H54 (cell line): ENCODE measurements at regions not wholly inside any gene's neighbourhood (a gene's known extent, or its start where the extent isn't known, plus 50 kb on each side); places are given as distances from the start of the nearest gene placed in this dataset.
A peak's percentile ranks its signal among the peaks of the same experiment; 100 is the strongest.
"Not testable (repeated sequence)": the region's sequence is repeated elsewhere in the genome, so short reads cannot be mapped to it uniquely, and the experiment has no call there.

ENCODE experiments used
- DNase-seq: peaks from one replicate; pipeline ENCODE4 v3.0.0; 2011; ENCODE audit warnings: low spot score, mixed read lengths; ENCODE audit not compliant: insufficient read length
- FAIRE-seq: peaks from 3 replicates; lab custom pipeline; 2011; peaks lifted over from hg19 to GRCh38; lab: Jason Lieb, UNC
- POLR2A ChIP-seq: IDR thresholded peaks from 2 replicates; pipeline ENCODE4 v1.6.1; 2011; ENCODE audit warnings: low read depth, mild to moderate bottlenecking, low read length

DNA sequence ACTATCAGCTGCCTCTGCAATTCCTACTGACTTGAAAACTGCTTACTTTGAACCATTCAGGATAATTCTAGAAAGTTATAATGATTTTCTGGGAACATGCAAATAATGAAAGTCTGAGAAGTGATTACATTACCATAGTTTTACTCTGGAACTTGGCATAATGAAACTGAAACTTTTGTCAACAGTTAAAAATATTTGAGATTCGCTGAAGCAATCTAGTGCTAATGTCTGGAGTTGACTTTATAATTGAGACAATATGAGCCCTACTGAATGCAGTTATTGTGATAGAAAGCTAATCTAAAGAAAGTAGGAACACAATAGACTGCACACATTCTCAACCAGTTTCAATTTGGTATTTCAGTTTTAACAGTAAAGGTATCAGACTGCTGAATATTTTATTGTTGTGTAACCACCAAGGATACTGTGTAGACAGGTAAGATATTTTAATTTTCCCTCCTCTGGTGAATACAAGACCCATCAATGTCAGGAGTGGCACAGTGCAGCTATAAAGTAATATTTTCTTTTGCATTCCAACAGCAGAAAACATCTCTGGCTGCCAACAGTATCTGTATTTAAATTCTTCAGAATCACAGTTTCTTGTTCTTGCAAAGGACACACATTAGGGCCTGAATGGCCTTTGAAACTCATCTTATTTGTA is 483.5 kb downstream of the ATP23 start:
- TF ChIP-seq POLR2A: no peak
- FAIRE-seq (no peak), DNase-seq (no peak)

DNA sequence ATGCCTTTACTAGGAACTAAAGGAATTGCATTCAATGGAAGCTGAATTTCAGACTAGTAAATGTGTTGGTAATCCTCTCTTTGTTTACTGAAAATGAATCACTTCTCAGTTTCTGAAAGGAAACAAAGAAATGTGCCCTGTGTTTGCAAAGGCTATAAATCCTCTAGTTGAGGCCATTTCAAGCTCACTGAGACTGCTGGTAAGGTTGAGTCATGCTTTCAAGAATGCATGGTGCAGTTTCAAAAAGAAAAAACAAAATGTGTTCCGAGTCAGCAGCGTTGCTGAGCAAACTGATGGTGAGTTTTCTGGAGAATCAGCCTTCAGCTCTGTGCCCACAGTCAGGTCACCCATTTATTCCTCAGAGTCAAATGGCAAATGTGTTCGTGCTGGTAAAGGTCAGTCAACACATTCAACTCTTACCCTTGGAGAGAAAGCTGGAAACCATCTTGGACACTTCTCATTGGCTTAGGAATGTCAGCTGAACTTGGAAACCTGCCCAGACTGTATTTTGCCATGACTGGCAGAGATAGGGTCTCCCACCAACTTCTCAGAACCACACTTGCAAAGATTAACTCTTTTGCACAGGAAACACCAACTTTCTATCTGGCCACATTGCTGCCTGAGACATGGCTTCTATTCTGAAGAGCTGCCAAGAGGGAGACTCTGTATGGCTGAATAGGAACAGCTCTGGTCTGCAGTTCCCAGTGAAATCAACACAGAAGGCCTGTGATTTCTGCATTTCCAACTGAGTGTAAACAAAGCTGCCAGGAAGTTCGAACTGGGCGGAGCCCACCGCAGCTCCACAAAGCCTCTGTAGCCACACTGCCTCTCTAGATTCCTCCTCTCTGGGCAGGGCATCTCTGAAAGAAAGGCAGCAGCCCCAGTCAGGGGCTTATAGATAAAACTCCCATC is 484.4 kb downstream of the ATP23 start:
- DNase-seq: peak; percentile 51
- TF ChIP-seq POLR2A: no peak
- FAIRE-seq: peak; percentile 99

DNA sequence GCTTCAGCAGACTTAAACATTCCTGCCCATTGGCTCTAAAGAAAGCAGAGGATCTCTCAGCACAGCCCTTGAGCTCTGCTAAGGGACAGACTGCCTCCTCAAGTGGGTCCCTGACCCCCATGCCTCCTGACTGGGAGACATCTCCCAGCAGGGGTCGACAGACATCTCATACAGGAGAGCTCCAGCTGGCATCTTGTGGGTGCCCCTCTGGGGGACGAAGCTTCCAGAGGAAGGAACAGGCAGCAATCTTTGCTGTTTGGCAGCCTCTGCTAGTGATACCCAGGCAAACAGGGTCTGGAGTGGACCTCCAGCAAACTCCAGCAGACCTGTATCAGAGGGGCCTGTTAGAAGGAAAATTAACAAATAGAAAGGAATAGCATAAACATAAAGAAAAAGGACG is 485.1 kb downstream of the ATP23 start:
- not testable (repeated sequence) for DNase-seq, FAIRE-seq

DNA sequence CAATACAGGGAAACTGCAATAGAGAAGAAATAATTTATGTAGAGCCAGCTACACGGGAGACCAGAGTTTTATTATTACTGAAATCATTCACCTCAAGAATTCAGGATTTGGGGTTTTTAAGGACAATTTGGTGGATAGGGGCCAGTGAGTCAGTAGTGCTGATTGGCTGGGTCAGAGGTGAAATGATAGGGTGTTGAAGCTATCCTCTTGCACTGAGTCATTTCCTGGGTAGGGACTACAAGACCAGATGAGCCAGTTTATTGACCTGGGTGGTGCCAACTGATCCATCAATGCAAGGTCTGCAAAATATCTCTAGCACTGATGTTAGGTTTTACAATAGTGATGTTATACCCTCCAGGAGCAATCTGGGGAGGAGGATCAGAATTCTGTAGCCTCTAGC is 486.3 kb downstream of the LRIG3 start:
- FAIRE-seq: peak; percentile 86
- no peak for TF ChIP-seq POLR2A
- no peak for DNase-seq

DNA sequence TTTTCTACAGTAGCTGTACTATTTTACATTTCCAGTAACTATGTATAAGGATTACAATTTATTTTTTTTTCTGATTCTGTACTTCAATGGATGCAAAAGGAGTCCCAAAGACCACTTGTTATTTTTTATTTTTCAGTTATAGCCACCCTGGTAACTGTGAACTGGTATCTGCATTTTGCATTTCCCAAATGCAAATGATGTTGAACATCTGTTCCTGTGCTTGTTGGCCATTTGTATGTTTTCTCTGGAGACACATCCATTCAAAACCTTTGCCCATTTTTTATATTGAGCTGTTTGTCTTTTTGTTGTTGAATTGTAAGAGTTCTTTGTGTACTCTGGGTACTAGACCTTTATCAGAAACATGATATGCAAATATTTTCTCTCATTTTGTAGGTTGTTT is 485.6 kb downstream of the LRIG3 start:
- TF ChIP-seq POLR2A: no peak
- FAIRE-seq (no peak), DNase-seq (no peak)

DNA sequence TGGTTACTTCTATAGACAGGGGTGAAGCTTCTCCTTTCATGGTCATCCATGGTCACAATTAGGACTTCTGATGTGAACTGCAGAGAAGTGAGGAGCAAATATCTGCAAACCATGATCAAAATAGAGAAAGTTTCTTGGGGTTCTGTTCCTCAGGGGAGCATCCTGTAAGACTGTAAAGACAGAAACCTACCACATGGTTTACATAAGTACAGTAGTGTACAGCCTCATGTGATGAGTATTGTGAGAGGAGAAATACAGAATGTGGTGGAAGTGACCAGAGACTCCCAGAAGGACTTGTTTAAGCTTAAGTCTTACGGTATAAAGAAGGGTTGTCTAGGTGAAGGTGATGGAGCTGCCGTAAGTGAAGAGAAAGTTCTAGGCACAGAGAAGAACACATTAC is 484.7 kb downstream of the LRIG3 start:
- DNase-seq (no peak), FAIRE-seq (peak; percentile 15)
- no peak for TF ChIP-seq POLR2A

DNA sequence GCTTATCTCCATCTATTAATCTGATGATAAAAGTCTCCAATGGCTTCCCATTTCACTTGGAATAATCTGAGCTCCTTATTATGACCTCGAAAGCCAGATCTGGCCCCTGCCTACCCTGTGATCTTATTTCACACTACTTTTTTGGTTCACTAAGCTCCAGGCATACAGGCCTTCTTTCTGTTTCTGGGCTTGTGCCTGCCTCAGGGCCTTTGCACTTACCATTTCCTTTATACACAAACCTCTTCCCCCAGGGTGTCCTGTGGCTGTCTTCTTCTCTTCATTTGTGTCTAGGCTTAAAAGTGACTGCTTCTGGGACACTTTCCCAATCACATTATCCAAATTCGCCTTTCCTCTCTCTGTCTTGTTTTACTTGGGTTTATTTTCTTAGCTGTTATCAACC is 478.8 kb downstream of the LRIG3 start:
- FAIRE-seq: no peak
- DNase-seq: no peak
- TF ChIP-seq POLR2A: no peak

DNA sequence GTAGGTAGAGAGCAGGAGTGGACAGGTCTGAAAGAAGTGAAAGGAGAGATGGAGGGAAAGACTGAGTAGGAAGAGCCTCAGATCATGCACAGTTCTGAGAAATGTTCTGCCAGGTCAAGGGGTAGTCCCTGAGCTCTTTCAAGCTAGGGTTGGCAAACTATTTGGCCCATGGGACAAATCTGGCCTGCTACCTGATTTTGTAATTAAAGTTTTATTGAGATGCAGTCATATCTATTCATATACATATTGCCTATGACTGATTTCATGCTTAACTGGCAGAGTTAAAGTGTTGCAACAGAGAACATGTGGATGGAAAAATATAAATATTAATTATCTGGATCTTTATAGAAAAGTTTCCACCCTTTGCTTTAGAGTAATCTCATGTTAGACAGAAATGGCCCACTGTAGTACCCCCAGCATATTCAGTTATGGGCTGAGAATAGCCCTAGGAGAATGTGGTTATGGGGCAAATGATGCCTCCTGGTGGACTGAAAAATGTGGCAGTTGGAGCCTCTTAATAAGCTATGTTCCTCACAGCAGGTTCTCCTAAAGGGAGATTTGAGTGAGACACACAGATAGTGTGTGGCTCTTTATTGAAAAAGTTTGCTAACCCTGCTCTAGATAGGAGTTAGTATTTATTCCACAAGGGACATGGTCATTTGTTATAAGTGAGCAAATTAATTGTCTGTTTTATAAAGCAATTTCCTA is 476.9 kb downstream of the LRIG3 start:
- TF ChIP-seq POLR2A: no peak
- DNase-seq: no peak
- FAIRE-seq: peak; percentile 70

DNA sequence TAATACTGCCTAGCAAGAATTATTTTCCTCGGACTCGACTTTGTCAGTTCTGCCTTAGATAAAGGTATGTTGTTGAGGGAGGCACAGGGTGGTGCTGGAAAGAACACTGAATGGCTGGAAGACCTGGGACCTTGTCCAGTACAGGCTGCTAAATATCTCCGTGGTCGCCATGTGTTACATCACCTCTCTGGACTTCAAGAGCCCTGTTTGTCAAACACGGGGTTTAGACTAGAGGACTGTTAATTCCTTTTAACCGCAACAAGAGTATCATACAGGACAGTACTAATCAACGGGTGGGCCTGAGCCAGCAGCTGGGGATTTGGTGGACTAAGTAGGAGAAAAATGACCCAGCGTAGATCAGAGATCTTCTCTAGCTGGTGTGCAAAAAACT is 476.3 kb downstream of the LRIG3 start:
- TF ChIP-seq POLR2A: no peak
- DNase-seq (no peak), FAIRE-seq (no peak)

DNA sequence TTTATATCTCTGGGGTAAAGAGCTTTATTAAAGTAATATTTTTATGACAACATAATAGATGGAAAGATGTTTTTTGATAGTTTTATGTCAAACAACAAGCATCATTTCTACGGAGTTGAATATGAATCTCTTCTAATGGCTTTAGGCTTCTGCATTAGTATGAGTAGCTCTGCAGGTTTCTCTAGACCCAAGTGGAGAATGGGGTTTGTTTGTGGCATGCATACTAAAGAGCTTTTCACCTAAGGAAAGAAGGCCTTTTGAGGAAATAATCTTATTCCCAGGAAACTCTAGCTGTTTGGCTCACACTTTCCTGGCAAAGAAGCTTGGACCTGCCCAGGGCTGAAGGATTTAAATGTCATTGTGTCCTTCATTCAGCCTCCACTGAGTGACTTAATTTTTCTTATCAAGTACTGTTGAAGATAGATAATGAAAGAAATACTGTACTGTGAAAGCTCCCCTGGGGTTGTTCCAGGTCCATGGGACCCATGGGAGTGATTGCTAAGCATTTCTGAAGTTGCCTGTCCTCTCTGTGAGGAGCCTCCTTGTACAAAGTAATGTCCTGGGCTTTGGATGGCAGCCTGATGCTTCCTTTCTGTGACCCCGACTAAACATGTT is 469.3 kb downstream of the LRIG3 start:
- FAIRE-seq: no peak
- no peak for DNase-seq
- no peak for TF ChIP-seq POLR2A

DNA sequence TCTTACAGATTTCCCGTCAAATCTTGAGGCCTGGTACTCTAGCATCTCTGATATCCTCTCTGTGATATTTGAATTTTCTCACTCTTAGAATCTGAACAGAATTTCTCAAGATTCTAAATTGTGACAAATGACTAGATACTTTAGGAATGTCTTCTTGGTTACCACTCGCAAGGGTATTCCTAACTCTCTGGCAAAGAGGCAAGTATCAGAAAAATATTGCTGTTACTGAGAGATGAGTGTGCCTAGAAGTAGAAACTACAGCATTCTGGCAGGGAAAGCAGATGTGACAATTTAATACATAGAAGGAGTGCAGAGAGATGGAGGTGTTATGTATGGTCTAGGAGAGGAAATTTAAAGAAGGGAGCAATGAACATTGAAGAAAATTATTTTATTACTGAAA is 467.8 kb downstream of the LRIG3 start:
- no peak for TF ChIP-seq POLR2A
- FAIRE-seq: no peak

DNA sequence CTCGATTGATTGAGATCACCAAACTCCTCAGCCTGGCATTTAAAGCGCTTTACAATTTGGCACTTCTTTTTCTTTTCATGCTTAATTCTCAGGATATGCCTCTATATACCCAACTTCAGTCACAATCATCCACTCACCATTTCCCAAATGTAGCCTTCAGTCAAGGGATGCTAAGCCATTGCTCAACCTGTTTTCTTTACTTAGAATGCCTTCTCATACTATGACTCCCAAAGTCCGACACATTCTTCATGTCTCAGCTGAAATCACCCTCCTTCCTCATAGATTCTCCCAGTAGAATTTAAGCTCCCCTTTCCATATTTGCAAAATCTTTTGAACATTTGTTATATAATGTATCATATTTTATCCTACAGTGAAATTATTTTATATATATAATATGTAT is 467.0 kb downstream of the LRIG3 start:
- DNase-seq (no peak), FAIRE-seq (no peak)
- no peak for TF ChIP-seq POLR2A

More for the DNA sequence above, 467.8 kb downstream of the LRIG3 start:
- DNase-seq: no peak

DNA sequence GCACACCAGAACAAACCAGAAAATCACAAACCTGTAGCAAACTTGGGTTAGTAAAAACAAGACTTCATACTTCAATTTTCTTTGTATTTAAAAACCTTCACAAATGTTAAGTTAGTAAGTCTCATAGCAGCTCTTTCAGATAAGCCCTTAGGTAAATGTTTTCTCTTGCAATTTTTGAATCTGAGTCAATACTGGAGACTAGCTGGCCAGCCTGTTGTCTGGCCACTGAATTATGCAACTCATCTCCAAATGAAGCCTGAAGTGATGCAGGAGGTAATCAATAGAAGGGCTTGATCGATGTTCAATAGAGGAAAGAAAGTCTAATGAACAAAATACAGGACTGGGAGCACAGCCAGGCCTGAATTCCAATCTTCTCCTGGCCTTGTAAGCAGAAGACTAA is 465.2 kb downstream of the LRIG3 start:
- DNase-seq (no peak), FAIRE-seq (no peak)
- TF ChIP-seq POLR2A: no peak

DNA sequence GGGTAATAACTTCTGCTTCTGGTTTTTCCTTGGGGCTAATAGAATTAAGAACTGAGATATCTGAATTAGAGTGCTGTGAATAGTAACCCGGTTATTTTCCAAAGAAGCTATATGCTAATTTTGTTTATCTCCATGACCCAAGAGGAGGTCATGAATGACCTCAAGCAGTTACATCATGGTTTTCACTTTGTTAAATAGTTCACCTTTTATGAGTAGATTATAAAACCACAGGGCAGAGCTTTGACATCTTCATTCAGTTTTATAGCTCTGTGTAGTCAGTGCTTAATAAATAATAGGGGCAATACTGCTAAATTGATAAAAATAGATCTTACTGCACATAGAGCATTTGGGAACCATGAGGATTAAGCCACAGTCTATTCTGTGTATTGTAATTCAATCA is 462.2 kb downstream of the LRIG3 start:
- FAIRE-seq (no peak), DNase-seq (no peak)
- no peak for TF ChIP-seq POLR2A
